ENCODE measurements at regions not wholly inside any gene's neighbourhood (a gene's known extent, or its start where the extent isn't known, plus 50 kb on each side); places are given as distances from the start of the nearest gene placed in this dataset.
"Not testable (repeated sequence)": the region's sequence is repeated elsewhere in the genome, so short reads cannot be mapped to it uniquely, and the experiment has no call there.

DNA sequence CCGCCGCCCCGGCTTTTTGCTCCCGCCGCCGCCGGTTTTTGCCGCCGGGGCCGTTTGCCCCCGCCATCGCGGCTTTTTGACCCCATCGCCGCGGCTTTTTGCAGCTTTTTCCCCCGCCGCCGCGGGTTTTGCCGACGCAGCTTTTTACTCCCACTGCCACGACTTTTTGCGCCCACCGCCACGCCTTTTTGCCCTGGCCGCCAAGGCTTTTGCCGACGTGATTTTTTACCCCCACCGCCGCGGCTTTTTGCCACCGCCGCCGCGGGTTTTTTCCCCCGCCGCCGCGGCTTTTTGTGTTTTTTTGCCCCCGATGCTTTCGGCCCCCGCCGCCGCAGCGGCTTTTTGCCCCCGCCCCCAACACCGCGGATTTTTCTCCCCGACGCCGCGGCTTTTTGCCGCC is 5001.9 kb upstream of the OR11H1 start:
- H3K27me3 Mint-ChIP-seq; H3K27ac Mint-ChIP-seq; DNase-seq (ENCODE audit: low spot score, unreplicated experiment); H3K9me3 Mint-ChIP-seq (ENCODE audit: low read depth); H3K4me3 Mint-ChIP-seq (ENCODE audit: low read depth); H3K36me3 Mint-ChIP-seq (ENCODE audit: insufficient read depth); H3K4me1 Mint-ChIP-seq (ENCODE audit: low read depth): not testable (repeated sequence)

- H3K36me3 Mint-ChIP-seq (ENCODE audit: insufficient read depth); H3K27ac Mint-ChIP-seq; H3K27me3 Mint-ChIP-seq; H3K4me3 Mint-ChIP-seq (ENCODE audit: low read depth); H3K9me3 Mint-ChIP-seq (ENCODE audit: low read depth); H3K4me1 Mint-ChIP-seq (ENCODE audit: low read depth); DNase-seq (ENCODE audit: low spot score, unreplicated experiment): not testable (repeated sequence)
Observed at GRCh38 chr22:10531141-10531540, 4996.9 kb upstream of the OR11H1 start.

DNA sequence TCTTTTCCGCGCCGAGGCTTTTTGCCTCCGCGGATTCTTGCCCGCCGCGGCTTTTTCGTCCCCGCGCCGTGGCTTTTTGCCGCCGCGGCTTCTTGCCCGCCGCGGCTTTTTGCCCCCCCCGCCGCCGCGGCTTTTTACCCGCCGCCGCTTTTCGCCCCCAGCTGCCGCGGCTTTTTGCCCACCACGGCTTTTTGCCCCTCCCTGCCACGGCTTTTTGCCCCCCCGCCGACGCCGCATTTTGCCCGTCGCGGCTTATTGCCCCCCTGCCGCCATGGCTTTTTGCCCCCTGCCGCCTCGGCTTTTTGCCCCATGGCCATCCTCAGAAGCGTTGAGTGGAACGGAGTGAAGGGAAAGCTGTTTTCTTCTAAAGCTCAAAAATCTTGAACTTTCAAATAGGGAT is 4955.5 kb upstream of the OR11H1 start:
- H3K9me3 Mint-ChIP-seq (ENCODE audit: low read depth); H3K4me1 Mint-ChIP-seq (ENCODE audit: low read depth); DNase-seq (ENCODE audit: low spot score, unreplicated experiment); H3K4me3 Mint-ChIP-seq (ENCODE audit: low read depth); H3K36me3 Mint-ChIP-seq (ENCODE audit: insufficient read depth); H3K27ac Mint-ChIP-seq; H3K27me3 Mint-ChIP-seq: not testable (repeated sequence)

- not testable (repeated sequence) for H3K27ac Mint-ChIP-seq; DNase-seq (ENCODE audit: low spot score, unreplicated experiment); H3K9me3 Mint-ChIP-seq (ENCODE audit: low read depth); H3K36me3 Mint-ChIP-seq (ENCODE audit: insufficient read depth); H3K4me1 Mint-ChIP-seq (ENCODE audit: low read depth); H3K27me3 Mint-ChIP-seq; H3K4me3 Mint-ChIP-seq (ENCODE audit: low read depth)
Observed at GRCh38 chr22:10601071-10601470, 4926.9 kb upstream of the OR11H1 start.

DNA sequence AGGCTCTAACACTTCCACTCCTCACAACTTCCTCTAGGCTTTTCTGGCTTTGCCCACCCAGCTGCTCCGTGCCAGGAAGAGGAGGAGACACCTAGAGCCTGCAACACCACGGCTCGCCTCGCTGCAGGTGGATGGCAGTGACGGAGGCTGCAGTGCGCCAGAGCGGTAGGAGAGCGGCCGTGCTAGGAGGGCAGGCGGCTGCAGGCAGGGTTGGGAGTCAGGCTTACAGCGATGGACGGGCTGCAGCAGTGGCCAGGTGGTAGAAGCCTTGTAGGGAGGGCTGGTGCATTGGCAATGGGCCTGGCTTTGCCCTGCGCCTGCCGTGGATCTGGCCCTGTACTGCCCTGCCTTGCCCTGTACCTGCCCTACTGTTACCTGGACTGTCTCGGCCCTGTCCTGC is 4896.0 kb upstream of the OR11H1 start:
- not testable (repeated sequence) for H3K9me3 Mint-ChIP-seq (ENCODE audit: low read depth); H3K27ac Mint-ChIP-seq; DNase-seq (ENCODE audit: low spot score, unreplicated experiment); H3K27me3 Mint-ChIP-seq; H3K4me3 Mint-ChIP-seq (ENCODE audit: low read depth); H3K4me1 Mint-ChIP-seq (ENCODE audit: low read depth); H3K36me3 Mint-ChIP-seq (ENCODE audit: insufficient read depth)

DNA sequence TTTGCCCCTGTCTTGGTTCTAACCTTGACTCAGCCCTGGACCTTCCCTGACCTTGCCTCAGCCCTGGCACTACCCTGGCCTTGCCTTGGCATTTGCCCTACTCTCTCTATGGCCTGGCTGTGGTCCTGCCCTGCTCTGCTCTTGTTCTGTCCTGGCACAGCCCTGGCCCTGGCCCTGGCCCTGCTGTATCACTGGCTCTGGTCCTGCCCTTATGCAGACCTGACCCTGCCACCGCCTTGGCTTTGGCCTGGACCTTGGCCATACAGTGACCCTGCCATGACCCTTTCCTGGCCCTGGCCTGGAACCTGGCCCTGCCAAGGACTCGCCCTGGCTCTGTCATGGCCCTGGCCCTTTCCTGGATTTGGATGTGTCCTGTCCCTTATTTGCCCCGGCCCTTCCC is 4892.7 kb upstream of the OR11H1 start:
- H3K9me3 Mint-ChIP-seq (ENCODE audit: low read depth); H3K4me1 Mint-ChIP-seq (ENCODE audit: low read depth); H3K27ac Mint-ChIP-seq; DNase-seq (ENCODE audit: low spot score, unreplicated experiment); H3K36me3 Mint-ChIP-seq (ENCODE audit: insufficient read depth); H3K4me3 Mint-ChIP-seq (ENCODE audit: low read depth); H3K27me3 Mint-ChIP-seq: not testable (repeated sequence)

DNA sequence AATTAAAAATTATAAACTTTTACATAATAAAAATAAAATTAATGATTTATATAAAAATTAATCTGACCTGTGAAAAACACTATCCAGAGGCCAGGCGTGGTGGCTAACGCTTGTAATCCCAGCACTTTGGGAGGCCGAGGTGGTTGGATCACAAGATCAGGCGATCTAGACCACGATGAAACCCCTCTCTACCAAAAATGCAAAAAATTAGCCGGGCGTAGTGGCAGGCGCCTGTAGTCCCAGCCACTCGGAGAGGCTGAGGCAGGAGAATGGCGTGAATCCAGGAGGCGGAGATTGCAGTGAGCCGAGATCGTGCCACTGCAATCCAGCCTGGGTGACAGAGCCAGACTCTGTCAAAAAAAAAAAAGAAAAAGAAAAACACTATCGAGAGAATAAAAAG is 4865.2 kb upstream of the OR11H1 start:
- H3K36me3 Mint-ChIP-seq (ENCODE audit: insufficient read depth); H3K4me1 Mint-ChIP-seq (ENCODE audit: low read depth); H3K27me3 Mint-ChIP-seq; DNase-seq (ENCODE audit: low spot score, unreplicated experiment); H3K27ac Mint-ChIP-seq; H3K4me3 Mint-ChIP-seq (ENCODE audit: low read depth); H3K9me3 Mint-ChIP-seq (ENCODE audit: low read depth): not testable (repeated sequence)

DNA sequence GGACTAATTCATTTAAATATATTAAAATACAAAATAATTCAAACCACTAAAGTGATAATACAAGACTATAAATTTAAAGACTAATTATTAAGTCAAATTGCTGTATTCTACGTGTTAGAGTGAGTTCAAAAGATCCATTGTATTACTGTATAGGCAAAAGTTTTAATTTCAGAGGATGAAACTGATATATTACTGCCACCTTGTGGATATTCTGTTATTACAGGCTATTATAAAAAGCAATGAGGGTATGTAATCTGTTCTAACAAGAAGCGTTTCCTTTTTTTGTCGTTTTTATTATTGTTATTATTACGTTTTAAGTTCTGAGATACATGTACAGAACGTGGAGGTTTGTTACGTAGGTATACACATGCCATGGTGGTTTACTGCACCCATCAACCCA is 4854.9 kb upstream of the OR11H1 start:
- DNase-seq (ENCODE audit: low spot score, unreplicated experiment); H3K27ac Mint-ChIP-seq; H3K27me3 Mint-ChIP-seq; H3K36me3 Mint-ChIP-seq (ENCODE audit: insufficient read depth); H3K4me1 Mint-ChIP-seq (ENCODE audit: low read depth); H3K4me3 Mint-ChIP-seq (ENCODE audit: low read depth); H3K9me3 Mint-ChIP-seq (ENCODE audit: low read depth): not testable (repeated sequence)

GRCh38 chr22:10678720-10679119 is 4849.3 kb upstream of the OR11H1 start:
- not testable (repeated sequence) for H3K36me3 Mint-ChIP-seq (ENCODE audit: insufficient read depth); H3K27me3 Mint-ChIP-seq; H3K4me1 Mint-ChIP-seq (ENCODE audit: low read depth); DNase-seq (ENCODE audit: low spot score, unreplicated experiment); H3K4me3 Mint-ChIP-seq (ENCODE audit: low read depth); H3K9me3 Mint-ChIP-seq (ENCODE audit: low read depth); H3K27ac Mint-ChIP-seq

DNA sequence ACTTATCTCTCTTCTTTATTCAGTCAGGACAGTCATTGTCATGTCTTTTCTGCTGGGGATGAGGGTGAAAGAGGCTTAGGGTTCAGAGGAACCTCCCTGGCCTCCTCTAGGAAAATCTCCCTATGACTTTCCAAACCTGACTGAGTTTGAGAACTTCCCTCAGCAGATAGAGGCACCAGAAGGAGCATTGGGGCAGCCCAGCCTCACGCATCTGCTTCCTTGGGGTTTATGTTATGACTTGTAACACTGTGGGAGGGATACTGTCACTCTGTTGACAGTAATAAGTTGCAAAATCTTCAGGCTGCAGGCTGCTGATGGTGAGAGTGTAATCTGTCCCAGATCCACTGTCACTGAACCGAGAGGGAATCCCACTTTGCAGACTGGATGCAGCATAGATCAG is 4842.6 kb upstream of the OR11H1 start:
- H3K27ac Mint-ChIP-seq; H3K9me3 Mint-ChIP-seq (ENCODE audit: low read depth); H3K27me3 Mint-ChIP-seq: not testable (repeated sequence)

GRCh38 chr22:10687256-10687655 is 4840.7 kb upstream of the OR11H1 start:
- not testable (repeated sequence) for H3K27me3 Mint-ChIP-seq; H3K4me3 Mint-ChIP-seq (ENCODE audit: low read depth); H3K36me3 Mint-ChIP-seq (ENCODE audit: insufficient read depth); H3K27ac Mint-ChIP-seq; DNase-seq (ENCODE audit: low spot score, unreplicated experiment); H3K4me1 Mint-ChIP-seq (ENCODE audit: low read depth); H3K9me3 Mint-ChIP-seq (ENCODE audit: low read depth)

More for the DNA sequence above, 4842.6 kb upstream of the OR11H1 start:
- H3K4me3 Mint-ChIP-seq (ENCODE audit: low read depth); H3K36me3 Mint-ChIP-seq (ENCODE audit: insufficient read depth); H3K4me1 Mint-ChIP-seq (ENCODE audit: low read depth); DNase-seq (ENCODE audit: low spot score, unreplicated experiment): not testable (repeated sequence)

- H3K9me3 Mint-ChIP-seq (ENCODE audit: low read depth); H3K27ac Mint-ChIP-seq; DNase-seq (ENCODE audit: low spot score, unreplicated experiment); H3K4me3 Mint-ChIP-seq (ENCODE audit: low read depth); H3K36me3 Mint-ChIP-seq (ENCODE audit: insufficient read depth); H3K4me1 Mint-ChIP-seq (ENCODE audit: low read depth); H3K27me3 Mint-ChIP-seq: not testable (repeated sequence)
Observed at GRCh38 chr22:10698836-10699235, 4829.2 kb upstream of the OR11H1 start.

DNA sequence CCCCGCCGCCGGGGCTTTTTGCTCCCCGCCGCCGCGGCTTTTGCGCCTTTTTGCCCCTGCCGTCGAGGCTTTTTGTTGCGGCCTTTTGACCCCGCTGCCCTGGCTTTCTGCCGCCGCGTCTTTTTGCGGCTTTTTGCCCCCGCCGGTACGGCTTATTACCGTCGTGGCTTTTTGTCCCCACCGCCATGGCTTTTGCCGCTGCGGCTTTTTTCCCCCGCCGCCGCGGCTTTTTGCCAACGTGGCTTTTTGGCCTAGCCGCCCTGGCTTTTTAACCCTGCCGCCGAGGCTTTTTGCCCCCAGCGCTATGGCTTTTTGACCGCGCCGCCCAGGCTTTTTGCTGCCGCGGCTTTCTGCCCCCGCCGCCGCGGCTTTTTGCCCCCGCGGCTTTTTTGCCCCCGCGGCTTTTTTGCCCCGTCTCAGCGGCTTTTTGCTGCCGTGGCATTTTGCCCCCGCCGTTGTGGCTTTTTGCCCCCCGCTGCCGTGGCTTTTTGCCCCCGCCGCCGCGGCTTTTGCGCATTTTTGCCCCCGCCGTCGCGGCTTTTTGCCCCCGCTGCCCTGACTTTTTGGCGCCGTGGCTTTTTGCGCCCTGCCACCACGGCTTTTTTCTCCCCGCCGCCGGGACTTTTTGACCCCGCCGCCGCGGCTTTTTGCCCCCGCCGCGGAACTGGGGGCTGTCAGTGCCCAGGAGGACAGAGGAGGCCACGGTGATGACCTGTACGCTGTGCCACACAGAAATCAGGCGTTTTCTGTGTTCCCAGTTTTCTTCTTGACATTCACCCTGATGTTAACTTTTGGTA is 4828.5 kb upstream of the OR11H1 start:
- H3K9me3 Mint-ChIP-seq (ENCODE audit: low read depth); H3K4me3 Mint-ChIP-seq (ENCODE audit: low read depth); H3K27me3 Mint-ChIP-seq; H3K4me1 Mint-ChIP-seq (ENCODE audit: low read depth); H3K36me3 Mint-ChIP-seq (ENCODE audit: insufficient read depth); DNase-seq (ENCODE audit: low spot score, unreplicated experiment); H3K27ac Mint-ChIP-seq: not testable (repeated sequence)

- H3K9me3 Mint-ChIP-seq (ENCODE audit: low read depth), result peaks cover 18% of the 10 kb centered on the region
- not testable (repeated sequence) for H3K4me1 Mint-ChIP-seq (ENCODE audit: low read depth); H3K27ac Mint-ChIP-seq; H3K4me3 Mint-ChIP-seq (ENCODE audit: low read depth); H3K36me3 Mint-ChIP-seq (ENCODE audit: insufficient read depth); DNase-seq (ENCODE audit: low spot score, unreplicated experiment); H3K27me3 Mint-ChIP-seq
Observed at GRCh38 chr22:10708175-10708574, 4819.8 kb upstream of the OR11H1 start.
